ENCODE measurements at regions not wholly inside any gene's neighbourhood (a gene's known extent, or its start where the extent isn't known, plus 50 kb on each side); places are given as distances from the start of the nearest gene placed in this dataset.

DNA sequence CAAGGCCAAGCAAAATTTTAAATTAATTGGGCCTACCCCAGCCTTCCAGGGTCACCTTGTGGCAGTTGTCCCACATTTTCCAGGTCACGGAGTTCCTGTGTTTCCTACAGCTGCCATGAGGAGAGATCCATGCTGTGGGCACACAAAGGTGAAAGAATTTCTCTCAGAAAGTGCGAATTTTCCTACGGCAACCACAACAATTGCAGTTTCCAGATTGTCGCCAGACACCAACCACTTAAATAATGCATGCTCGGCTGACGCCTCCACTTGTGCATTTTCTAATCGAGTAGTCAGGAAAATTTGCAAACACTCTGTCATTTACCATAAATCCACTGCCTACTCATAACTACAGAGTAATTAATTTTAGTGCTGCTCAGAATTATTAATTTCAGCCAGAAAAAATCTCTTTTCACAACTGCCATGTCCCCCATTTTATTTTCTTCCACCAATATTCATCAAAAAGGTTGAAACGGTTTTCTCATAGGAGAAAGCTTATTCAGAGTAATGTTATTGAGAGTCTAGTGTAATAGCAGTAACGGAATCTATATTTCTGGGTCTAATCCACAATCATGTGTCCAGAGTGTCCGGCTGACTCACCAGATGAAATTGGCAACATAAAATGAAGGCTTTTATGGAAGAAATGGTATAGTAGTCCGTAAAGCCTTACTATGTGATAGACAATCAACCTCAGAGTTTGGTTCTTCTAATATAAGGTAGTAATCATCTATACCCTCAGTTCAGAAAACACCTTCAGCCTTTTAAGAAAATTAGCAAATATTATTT is 389.8 kb downstream of the NR2F1-AS1 start:
- no peaks in the 10 kb centered on the region for H4K20me1 ChIP-seq (replicated peaks; ENCODE audit: insufficient read depth)
- H3K9me3 Mint-ChIP-seq, result no peaks in the 10 kb centered on the region
- no peaks in the 10 kb centered on the region for H3K4me1 ChIP-seq (ENCODE audit: insufficient read depth)
- no peaks in the 10 kb centered on the region; the same call in 2 of the 3 replicates for H3K4me1 Mint-ChIP-seq
- no peak overlapping the region for H3K27ac ChIP-seq (ENCODE audit: low read depth)
- H3K4me3 ChIP-seq, result no peak overlapping the region
- DNase-seq (ENCODE audit: low spot score) (peak; percentile 11), ATAC-seq (no peak)
- no peaks in the 10 kb centered on the region for H3K9me2 ChIP-seq (ENCODE audit: insufficient read depth)
- no peak for TF ChIP-seq EZH2phosphoT487 (IDR thresholded peaks at IDR 0.05; ENCODE audit: unreplicated experiment)
- no peaks in the 10 kb centered on the region for H3K36me3 ChIP-seq (ENCODE audit: insufficient read depth)
- H3K27ac Mint-ChIP-seq, result no peak overlapping the region
- H3K4me2 ChIP-seq, result no peak overlapping the region
- H3K4me3 Mint-ChIP-seq, result no peak overlapping the region
- H3K27me3 ChIP-seq (ENCODE audit: insufficient read depth), result no peaks in the 10 kb centered on the region
- H3F3A ChIP-seq (replicated peaks; ENCODE audit: low read depth), result no peaks in the 10 kb centered on the region
- peaks cover 3% of the 10 kb centered on the region for H3K27me3 Mint-ChIP-seq (ENCODE audit: insufficient read depth, low read depth, poor library complexity)
- no peaks in the 10 kb centered on the region for H3K36me3 Mint-ChIP-seq (ENCODE audit: low read depth)
- H2AFZ ChIP-seq, result no peak overlapping the region
- no peaks in the 10 kb centered on the region for H3K79me2 ChIP-seq (replicated peaks; ENCODE audit: insufficient read depth)

DNA sequence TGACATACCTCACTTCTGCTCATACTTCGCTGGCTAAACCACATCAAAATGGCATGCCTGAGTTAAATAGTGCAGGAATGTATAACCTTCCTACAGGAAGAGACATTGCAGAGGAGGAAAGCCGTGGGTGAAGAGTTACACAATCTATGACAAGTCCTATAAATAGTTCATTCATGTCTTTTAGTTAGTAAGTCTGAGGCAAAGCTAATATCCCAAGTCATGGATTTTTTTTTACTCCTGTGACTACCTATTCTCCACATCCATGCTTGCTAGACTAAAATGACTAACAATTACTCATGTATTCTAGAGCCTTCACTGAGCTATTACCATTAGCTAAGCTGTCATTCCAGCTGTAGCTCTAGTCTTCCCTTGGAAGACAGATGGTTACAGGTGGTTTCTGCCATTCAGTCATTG is 391.3 kb downstream of the NR2F1-AS1 start:
- Histone ChIP-seq H3K27me3 (ENCODE audit: insufficient read depth) (no peaks in the 10 kb centered on the region), H3K9me2 (ENCODE audit: insufficient read depth) (no peaks in the 10 kb centered on the region), H3K4me2 (no peak overlapping the region), H2AFZ (no peak overlapping the region), H4K20me1 (replicated peaks; ENCODE audit: insufficient read depth) (no peaks in the 10 kb centered on the region), H3K27ac (ENCODE audit: low read depth) (no peak overlapping the region), H3K36me3 (ENCODE audit: insufficient read depth) (no peaks in the 10 kb centered on the region), H3K79me2 (replicated peaks; ENCODE audit: insufficient read depth) (no peaks in the 10 kb centered on the region), H3K4me3 (no peak overlapping the region), H3K4me1 (ENCODE audit: insufficient read depth) (no peaks in the 10 kb centered on the region), H3F3A (replicated peaks; ENCODE audit: low read depth) (no peaks in the 10 kb centered on the region)
- H3K4me1 Mint-ChIP-seq, result no peaks in the 10 kb centered on the region; the same call in 2 of the 3 replicates
- no peak for TF ChIP-seq NANOG (IDR thresholded peaks at IDR 0.05; ENCODE audit: borderline replicate concordance)
- TF ChIP-seq POLR2AphosphoS5 (IDR thresholded peaks at IDR 0.05; ENCODE audit: low read depth), result no peak
- no peak for TF ChIP-seq CREB1 (CRISPR knock-in tag; IDR thresholded peaks at IDR 0.05; ENCODE audit: low read depth)
- no peak overlapping the region for H3K27ac Mint-ChIP-seq
- peaks cover 3% of the 10 kb centered on the region for H3K27me3 Mint-ChIP-seq (ENCODE audit: insufficient read depth, low read depth, poor library complexity)
- ATAC-seq (no peak), DNase-seq (ENCODE audit: low spot score) (no peak)
- no peaks in the 10 kb centered on the region for H3K9me3 Mint-ChIP-seq
- H3K36me3 Mint-ChIP-seq (ENCODE audit: low read depth), result no peaks in the 10 kb centered on the region
- H3K4me3 Mint-ChIP-seq, result no peak overlapping the region

DNA sequence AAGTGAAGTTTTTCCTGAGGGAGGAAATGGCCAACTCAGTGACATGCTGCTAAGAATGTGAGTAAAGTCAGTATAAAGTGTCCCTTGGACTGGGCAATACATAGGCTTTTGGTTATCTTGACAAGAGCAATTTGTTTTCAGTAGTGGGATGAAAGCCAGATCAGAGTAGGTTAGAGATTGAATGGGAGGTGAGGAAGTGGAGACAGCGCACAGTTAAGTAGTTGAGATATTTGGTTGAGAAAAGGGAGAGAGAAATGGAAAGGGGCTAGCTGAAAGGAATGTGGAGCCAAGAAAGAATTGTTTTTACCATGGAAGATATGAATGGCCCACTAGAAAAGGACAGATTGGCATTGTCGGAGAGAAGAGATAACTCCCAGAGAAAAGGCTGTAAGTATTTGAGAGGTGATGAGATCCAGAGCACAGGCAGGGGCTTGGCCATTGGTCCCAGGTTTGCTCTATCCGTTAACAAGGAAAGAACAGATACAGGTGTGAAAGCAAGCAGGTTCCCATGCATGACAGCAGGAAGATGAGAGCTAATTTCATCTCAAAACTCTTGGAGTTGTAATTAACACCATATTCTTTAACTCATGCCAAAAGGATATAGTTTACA is 392.0 kb downstream of the NR2F1-AS1 start:
- ATAC-seq (no peak), DNase-seq (ENCODE audit: low spot score) (no peak)
- H2AFZ ChIP-seq, result peak overlapping the region; percentile 4; the same call in 1 of the 2 replicates
- Mint-ChIP-seq H3K27ac (no peak overlapping the region), H3K4me1 (no peaks in the 10 kb centered on the region; the same call in 2 of the 3 replicates), H3K27me3 (ENCODE audit: insufficient read depth, low read depth, poor library complexity) (peaks cover 3% of the 10 kb centered on the region), H3K36me3 (ENCODE audit: low read depth) (no peaks in the 10 kb centered on the region), H3K9me3 (no peaks in the 10 kb centered on the region), H3K4me3 (no peak overlapping the region)
- no peaks in the 10 kb centered on the region for H3K9me2 ChIP-seq (ENCODE audit: insufficient read depth)
- H3K27me3 ChIP-seq (ENCODE audit: insufficient read depth), result no peaks in the 10 kb centered on the region
- H3K27ac ChIP-seq (ENCODE audit: low read depth), result no peak overlapping the region
- no peaks in the 10 kb centered on the region for H4K20me1 ChIP-seq (replicated peaks; ENCODE audit: insufficient read depth)
- H3K79me2 ChIP-seq (replicated peaks; ENCODE audit: insufficient read depth), result no peaks in the 10 kb centered on the region
- H3K4me2 ChIP-seq, result no peak overlapping the region
- H3K4me3 ChIP-seq, result no peak overlapping the region
- no peaks in the 10 kb centered on the region for H3F3A ChIP-seq (replicated peaks; ENCODE audit: low read depth)
- no peaks in the 10 kb centered on the region for H3K4me1 ChIP-seq (ENCODE audit: insufficient read depth)
- H3K36me3 ChIP-seq (ENCODE audit: insufficient read depth), result no peaks in the 10 kb centered on the region
- TF ChIP-seq ZNF331 (CRISPR knock-in tag; IDR thresholded peaks at IDR 0.05; ENCODE audit: low read depth) (no peak), ZNF114 (CRISPR knock-in tag; IDR thresholded peaks at IDR 0.05) (no peak), NANOG (IDR thresholded peaks at IDR 0.05; ENCODE audit: borderline replicate concordance) (no peak), CREB1 (CRISPR knock-in tag; IDR thresholded peaks at IDR 0.05; ENCODE audit: low read depth) (no peak), STAT1 (IDR thresholded peaks at IDR 0.05; ENCODE audit: unreplicated experiment) (no peak), POLR2AphosphoS5 (IDR thresholded peaks at IDR 0.05; ENCODE audit: low read depth) (no peak), JUNB (IDR thresholded peaks at IDR 0.05; ENCODE audit: unreplicated experiment) (no peak)
- TF ChIP-seq, protein P1, sequence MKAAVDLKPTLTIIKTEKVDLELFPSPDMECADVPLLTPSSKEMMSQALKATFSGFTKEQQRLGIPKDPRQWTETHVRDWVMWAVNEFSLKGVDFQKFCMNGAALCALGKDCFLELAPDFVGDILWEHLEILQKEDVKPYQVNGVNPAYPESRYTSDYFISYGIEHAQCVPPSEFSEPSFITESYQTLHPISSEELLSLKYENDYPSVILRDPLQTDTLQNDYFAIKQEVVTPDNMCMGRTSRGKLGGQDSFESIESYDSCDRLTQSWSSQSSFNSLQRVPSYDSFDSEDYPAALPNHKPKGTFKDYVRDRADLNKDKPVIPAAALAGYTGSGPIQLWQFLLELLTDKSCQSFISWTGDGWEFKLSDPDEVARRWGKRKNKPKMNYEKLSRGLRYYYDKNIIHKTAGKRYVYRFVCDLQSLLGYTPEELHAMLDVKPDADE (IDR thresholded peaks at IDR 0.05), result no peak
- TF ChIP-seq, protein P2, sequence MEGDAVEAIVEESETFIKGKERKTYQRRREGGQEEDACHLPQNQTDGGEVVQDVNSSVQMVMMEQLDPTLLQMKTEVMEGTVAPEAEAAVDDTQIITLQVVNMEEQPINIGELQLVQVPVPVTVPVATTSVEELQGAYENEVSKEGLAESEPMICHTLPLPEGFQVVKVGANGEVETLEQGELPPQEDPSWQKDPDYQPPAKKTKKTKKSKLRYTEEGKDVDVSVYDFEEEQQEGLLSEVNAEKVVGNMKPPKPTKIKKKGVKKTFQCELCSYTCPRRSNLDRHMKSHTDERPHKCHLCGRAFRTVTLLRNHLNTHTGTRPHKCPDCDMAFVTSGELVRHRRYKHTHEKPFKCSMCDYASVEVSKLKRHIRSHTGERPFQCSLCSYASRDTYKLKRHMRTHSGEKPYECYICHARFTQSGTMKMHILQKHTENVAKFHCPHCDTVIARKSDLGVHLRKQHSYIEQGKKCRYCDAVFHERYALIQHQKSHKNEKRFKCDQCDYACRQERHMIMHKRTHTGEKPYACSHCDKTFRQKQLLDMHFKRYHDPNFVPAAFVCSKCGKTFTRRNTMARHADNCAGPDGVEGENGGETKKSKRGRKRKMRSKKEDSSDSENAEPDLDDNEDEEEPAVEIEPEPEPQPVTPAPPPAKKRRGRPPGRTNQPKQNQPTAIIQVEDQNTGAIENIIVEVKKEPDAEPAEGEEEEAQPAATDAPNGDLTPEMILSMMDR (conservative IDR thresholded peaks at IDR 0.05; ENCODE audit: low read depth in 2 of 2), result no peak
- TF ChIP-seq, protein P3, sequence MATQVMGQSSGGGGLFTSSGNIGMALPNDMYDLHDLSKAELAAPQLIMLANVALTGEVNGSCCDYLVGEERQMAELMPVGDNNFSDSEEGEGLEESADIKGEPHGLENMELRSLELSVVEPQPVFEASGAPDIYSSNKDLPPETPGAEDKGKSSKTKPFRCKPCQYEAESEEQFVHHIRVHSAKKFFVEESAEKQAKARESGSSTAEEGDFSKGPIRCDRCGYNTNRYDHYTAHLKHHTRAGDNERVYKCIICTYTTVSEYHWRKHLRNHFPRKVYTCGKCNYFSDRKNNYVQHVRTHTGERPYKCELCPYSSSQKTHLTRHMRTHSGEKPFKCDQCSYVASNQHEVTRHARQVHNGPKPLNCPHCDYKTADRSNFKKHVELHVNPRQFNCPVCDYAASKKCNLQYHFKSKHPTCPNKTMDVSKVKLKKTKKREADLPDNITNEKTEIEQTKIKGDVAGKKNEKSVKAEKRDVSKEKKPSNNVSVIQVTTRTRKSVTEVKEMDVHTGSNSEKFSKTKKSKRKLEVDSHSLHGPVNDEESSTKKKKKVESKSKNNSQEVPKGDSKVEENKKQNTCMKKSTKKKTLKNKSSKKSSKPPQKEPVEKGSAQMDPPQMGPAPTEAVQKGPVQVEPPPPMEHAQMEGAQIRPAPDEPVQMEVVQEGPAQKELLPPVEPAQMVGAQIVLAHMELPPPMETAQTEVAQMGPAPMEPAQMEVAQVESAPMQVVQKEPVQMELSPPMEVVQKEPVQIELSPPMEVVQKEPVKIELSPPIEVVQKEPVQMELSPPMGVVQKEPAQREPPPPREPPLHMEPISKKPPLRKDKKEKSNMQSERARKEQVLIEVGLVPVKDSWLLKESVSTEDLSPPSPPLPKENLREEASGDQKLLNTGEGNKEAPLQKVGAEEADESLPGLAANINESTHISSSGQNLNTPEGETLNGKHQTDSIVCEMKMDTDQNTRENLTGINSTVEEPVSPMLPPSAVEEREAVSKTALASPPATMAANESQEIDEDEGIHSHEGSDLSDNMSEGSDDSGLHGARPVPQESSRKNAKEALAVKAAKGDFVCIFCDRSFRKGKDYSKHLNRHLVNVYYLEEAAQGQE (IDR thresholded peaks at IDR 0.05; ENCODE audit: unreplicated experiment), result no peak

Measured in GM23338 (cell line).